GM19328 (cell line): ENCODE measurements at regions not wholly inside any gene's neighbourhood (a gene's known extent, or its start where the extent isn't known, plus 50 kb on each side); places are given as distances from the start of the nearest gene placed in this dataset.

ENCODE experiments used
- ATAC-seq: cut with Tn5 transposase; IDR thresholded peaks from one replicate; pipeline ENCODE4 v1.9.1; 2021; ENCODE audit warnings: mild to moderate bottlenecking, moderate library complexity; ENCODE audit not compliant: unreplicated experiment

DNA sequence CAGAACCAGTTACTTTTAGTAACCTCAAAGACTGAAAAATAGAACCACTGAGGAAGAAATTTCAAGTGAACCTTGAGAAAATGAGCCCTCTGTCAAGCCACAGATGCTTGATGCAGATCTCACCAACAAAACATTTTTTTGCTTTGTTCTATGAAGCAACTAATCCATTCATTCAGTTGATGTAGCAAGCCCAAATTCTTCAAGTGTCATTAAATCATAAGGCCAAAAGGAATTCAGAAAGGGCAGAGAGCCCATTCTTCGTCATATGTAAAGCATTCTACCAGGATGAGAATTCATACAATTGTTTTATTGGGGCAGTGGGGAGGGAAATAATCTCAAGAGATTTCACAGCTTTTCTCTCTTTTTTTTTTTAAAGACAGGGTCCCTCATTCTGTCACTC is 218.0 kb upstream of the RGS6 start:
- ATAC-seq: no peak

DNA sequence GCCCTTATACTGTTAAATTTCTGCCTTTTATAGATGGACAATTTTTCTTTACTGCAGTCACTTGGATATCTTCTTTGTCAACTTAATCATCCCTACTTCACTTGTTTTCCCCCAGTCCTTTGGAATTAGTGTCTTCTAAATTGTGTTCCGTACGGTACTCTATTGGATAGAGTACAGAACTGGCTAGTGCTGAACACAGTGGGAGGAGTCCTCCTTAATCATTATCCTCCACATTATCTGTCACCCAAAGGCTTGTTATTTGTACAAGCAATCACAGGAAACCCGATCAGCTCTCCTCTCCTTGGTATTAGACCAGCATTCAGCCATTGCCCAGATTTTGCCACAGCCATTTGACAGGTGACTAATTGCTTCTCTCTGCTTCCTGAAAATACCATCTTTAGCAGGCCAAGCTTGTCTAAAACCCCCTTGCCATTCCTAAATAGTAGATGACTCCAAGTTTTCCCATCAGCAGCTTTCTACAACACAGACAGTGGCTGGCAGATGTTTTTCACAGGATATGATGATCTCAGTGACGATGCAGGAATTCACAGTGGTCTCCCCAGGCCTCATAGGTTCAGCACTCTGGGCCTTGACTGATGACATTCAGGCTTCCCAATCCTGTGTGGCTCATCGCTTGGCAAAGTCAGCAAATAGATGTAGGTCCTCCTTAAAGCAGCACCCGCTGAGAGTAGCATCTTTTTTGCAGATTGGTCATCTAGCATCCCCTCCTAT is 216.0 kb upstream of the RGS6 start:
- no peak for ATAC-seq

DNA sequence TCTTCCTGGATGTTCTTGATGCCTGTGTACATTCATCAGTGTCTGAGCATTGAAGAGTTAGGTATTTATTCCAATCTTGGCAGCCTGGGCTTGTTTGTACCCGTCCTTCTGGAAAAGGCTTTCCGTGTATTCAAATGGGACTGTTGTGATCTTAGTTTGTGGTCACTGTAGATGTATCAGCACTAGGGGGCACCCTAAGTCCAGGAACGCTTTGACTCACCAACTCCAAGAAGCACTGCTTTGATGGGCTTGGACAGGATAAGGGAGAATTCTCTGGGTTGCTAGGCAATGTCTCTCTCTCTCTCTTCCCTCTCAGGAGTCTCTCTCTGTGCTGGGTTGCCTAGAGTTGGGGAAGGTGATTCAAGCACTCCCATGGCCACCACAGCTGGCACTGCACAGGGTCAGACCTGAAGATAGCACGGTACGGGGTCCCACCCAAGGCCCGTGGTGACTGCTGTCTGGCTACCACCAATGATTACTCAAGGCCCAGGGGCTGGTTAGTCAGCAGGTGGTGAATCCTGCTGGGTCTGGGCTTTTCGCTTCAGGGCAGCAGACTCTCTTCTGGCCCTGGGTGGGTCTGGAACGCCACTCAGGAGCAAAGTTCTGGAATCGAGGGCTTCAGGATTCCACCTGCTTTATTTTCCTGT is 211.1 kb upstream of the RGS6 start:
- ATAC-seq: no peak

DNA sequence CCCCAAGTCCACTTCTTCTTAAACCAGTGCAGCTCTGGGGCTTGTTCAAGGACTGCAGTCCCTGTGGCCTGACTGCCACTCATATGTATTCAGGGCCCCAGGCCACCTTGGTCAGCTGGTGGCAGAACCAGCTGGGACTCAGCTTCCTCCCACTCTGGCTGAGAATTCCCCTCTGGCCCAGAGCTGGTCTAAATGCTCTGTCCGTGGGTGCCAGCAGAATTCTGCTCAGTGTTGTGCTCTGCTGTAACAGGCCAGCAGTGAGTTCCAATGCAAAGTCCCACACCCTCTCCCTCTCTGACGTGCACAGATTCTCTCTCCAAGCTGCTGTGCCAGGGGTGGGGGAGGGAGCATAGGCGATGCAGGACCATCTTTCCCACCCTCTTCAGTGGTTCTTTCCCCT is 210.4 kb upstream of the RGS6 start:
- no peak for ATAC-seq

DNA sequence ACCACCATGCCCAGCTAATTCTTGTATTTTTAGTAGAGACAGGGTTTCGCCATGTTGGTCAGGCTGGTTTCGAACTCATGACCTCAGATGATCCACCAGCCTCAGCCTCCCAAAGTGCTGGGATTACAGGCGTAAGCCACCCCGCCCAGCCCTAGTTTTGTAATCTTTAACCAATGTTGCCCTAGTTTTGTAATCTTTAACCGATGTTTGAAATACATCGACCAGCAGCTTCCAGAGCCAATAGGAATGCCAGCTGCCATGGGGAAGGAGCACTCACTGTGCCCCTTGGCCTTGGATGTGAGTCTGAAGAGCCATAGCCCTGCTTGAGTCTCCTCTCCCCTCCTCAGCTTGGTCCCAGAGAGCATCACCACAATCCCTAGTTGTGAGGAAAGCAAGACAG is 209.3 kb upstream of the RGS6 start:
- no peak for ATAC-seq

DNA sequence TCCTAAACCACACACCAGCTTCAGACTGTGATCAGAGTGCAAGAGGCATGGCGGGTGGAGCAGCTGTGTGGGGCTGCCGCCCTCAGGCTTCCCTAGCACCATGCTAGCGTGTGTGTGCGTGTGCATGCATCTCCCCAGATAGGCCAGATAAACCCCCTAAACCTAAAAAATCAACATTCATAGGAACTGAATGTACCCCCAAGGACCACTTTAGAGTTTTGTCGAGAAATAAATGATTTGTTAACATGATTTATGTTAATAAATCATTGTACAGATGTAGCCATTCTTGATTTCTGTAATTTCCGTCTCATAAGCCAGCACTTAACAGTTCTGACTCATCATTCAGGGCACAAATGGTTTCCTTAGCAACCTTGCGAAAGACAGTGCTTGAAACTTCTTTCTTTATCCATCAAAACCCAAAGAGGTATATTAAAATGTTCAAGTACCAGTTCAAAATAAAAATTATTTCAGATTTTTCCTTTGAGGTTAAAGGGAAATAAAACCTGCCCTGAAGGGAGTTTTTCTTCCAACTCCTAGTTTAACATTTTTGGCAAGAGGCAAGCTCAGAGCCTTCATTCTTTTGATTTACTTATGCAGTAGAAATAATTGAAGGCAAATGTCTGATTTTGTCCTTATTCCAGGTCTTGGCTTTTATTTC is 206.2 kb upstream of the RGS6 start:
- no peak for ATAC-seq

DNA sequence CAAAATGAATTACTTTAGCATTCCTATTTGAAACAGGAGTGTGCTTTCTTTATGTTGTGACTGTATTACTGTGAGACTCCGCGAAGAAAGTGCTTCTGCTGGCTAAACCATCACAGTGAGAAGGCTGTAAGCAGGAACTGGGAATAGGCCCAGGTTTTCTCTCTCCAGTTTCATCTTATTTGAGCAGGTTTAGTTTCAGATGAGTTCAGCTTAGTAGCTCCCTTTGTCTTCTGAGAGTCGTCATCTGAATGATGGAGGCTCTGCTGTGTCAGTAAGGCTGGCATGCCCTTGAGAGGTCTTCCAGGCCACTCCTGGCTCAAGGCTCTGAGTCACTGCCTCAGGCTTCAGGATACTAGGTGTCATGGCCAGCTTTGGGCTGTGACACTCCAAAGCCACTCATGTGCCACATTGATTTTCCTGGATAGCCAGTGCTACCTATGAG is 205.6 kb upstream of the RGS6 start:
- ATAC-seq: no peak

DNA sequence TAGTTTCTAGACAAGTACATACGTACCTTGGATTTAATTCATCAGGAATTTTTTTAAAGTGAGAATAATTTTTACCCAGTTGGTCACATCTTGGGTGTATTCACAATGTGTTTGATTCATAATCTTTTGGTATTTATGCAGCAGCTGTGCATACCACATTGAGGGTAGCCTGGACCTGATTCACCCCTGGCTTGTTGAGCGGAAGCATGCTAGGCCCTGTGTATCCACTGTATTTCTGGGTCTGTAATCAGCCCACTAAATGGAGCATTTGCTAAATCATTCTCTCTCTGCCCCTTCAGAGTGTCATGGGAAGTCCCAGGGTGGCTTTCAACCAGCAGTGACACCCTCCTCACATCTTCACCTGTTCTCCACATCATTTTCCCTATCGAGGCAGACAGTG is 203.8 kb upstream of the RGS6 start:
- ATAC-seq: no peak

DNA sequence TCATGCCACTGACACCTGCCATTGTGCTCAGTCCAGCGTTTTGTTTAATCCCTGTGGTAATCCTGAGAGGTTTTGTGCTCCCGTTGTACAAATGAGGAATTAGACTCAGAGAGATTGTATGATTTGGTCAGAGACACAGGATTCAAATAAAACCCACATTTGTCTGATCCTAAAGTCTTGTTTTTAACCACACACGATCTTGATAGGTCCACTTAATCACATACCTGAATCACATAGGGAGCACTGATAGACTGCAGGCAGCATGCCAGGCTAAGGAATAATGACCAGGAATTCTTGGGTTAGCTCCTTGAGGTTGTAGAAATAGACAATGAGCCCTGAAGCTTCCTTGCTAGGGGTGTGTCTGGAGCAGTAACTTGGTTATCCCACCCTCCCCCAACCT is 202.6 kb upstream of the RGS6 start:
- no peak for ATAC-seq

DNA sequence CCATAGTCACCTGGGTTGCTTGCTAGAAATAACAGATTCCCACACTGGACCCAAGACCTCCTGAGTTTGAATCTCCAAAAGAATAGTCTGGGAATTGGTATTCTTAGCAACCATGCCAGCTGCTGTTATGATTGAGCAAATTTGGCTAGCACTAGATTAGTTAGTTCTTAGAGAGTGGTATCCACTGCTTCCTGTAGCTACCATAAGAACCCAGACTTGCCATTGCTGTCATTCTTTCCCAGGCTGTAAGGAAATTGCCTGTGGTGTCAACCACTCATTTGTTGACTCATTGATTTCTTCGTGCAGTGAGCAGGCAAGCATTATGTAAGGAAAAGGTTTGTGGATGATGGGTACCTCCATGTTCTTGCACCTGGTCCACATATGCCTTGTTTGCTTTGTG is 201.8 kb upstream of the RGS6 start:
- no peak for ATAC-seq

DNA sequence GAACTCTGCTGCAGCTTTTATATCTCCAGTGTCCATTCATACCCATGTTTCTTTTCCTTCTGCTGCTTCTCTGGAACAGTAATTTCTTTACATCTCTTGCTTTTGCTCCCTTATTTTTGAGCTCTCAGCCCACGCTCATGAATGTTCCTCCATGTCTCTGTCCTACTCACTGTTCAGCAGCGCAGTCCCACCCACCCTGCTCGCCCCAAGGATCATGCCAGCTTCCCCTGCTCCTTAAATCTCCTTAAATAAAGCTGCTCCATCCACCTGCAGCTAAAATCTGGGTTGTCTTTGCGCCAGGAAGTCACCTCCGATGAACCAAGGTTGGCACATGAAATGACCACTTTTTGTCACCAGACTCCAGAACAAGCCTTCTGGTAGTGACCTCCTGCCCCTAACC is 201.1 kb upstream of the RGS6 start:
- no peak for ATAC-seq

DNA sequence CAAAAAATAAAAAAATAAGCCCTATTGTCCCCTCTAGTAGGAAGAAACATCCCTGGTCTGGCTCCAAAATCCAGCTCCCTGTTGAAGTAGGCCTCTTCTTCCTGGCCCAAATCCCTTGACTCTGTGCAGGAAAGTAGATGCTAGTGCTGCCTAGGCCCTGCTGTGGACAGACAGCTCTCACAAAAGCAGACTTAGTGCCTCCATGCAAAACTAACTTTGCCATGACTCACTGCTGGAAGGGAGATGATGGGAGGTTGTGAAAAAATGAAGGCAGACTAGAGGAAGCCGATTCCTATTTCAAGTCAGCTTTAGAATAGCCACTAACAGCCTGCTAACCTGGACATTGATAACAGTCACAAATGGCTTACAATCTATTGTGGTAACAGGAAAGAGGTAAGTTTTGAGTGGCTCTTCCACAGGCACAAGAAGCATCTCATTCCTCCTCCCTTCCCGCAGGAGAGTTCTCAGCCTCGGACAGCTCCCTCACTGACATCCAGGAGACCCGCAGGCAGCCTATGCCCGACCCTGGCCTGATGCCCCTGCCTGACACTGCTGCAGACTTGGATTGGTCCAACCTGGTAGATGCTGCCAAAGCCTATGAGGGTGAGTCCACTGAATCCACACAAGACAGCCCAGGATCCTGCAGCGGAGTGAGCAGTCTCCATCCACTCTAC is 198.9 kb upstream of the RGS6 start:
- ATAC-seq: no peak

DNA sequence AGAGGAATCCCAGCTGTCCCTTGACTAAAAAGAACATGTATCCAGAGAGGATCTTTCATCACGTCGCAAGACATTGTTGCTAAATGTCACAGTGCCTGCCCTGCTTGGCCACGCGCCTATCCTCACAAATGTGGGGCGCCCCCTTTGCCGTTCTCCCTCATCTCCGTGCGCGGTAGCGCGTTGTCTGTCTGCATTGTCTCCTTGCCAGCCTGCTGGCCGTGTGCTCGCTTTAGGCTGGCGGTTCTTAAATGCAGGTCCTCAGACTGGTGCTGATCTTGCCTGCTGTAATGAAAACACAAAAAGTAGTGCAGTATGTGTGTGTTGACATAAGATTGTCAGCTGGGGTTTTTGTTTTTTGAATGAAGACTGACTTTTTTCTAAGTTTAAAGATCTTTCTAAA is 198.2 kb upstream of the RGS6 start:
- ATAC-seq: no peak

DNA sequence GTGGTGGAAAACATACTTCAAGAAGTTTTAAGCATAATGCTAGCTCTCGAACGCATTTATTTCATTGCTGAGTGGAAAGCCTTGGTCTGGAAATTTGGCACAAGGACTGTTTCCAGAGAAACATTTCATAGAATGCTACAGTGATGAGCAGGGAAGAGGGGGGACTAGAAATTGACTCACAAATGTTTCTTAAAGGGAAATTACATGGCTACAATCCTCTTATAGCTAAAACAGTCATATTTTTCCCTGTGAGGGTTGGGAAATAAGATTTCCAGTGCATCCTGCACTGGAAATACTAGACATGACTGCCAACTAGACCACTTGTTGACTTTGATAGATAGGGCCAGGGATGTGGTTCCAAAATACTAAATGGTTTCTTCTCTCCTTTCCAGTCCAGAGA is 197.3 kb upstream of the RGS6 start:
- ATAC-seq: no peak

DNA sequence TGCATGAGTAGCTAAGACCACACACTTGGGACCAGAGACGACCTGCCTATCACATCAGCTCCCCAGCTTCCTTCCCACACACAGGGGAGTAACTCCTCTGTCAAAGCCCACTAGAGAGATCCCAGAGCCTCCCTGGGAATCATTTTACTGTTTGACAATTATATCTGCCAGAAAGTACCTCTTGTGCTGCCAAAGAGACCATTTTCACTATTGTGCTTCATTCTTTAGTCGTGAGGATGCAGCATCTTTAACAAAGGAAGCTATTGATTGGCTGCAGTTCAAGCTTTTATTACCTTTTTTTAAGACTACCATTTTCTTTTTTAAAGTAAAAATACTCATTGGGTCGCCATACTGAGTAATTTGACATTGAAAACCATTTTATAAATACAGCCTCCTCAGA is 194.5 kb upstream of the RGS6 start:
- ATAC-seq: no peak

DNA sequence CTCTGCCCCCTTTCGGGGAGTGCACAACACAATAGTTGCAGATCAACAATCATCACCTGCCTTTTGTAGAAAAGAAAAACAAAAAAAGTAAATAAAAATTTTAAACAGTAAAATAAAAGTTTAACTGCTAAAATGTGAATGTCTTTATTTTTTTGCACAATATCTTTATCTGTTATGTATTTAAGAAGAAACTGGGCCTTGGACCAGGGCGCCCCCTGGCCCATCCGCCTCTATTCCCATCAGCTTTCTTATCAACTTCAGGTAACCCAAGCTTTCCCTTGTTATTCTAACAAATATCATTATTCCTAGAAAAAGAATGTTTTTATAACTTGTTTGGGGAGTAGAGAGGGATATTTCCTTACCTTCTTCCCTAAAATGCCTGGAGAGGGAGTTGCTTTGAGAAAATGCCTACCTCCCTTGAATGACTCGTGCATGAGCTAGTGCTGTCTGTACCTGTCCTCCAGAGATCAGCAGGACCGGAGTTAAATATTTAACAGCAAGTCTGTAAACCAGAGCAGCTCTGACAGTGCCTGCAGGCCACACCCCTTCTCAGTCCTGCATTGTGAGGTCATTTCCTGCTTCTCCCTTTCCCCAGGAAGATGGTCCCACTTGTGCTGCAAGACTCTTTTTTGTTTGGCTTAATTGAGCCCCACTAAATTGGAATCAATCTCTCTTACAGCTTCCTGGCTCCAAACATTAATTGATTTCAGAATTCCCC is 192.8 kb upstream of the RGS6 start:
- ATAC-seq: no peak

DNA sequence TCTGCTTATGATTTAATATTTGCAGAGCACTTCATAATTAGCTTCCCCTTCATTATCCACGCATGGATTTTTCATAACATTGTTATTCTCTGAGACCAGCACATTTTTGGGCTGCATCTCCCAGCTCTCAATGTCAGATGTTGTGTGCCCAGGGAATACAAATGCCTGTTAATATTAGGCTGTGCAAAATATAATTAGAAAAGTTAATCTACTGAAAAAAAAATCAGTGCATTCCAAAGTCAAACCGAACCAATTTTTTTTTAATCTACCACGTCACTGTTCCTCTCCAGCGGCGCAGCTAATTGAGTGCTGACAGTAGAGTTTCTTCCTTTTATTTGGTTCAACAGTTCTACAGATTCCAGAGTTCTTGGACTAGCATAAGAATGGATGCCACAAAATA is 191.0 kb upstream of the RGS6 start:
- no peak for ATAC-seq

DNA sequence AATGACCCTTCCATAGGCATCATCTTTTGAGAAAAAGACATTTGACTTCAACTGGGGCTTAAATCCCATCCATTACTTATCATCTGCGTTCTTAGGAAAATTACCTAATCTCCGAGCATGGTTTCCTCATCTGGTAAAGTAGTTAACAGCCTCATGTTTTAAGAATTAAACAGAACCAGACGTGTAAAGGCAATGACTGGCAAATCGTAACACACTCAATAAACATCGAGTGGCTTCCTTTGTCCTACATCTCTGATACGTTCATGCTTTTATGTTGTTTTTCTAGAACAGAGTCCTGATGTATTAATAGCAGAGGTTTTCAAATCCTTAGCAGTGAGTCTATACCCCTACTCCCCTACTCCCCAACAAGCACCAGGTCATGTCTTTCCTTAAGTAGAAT is 189.7 kb upstream of the RGS6 start:
- ATAC-seq: no peak

DNA sequence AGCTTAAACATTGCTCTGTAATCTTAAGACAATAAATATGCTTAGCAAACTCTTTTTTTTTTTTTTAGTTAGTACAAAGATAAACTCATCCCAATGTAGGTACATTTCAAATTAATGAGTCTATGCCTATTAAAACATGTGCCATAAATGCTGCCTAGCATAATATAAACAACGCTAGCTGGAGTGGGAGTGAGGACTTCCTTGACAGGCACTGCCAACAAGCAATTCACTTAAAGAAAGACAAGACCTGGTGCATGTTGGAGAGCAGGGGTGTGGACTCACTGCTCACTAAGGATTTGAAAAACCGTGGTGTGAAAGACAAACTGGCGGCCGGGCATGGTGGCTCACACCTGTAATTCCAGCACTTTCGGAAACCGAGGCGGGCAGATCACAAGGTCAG is 187.2 kb upstream of the RGS6 start:
- no peak for ATAC-seq

DNA sequence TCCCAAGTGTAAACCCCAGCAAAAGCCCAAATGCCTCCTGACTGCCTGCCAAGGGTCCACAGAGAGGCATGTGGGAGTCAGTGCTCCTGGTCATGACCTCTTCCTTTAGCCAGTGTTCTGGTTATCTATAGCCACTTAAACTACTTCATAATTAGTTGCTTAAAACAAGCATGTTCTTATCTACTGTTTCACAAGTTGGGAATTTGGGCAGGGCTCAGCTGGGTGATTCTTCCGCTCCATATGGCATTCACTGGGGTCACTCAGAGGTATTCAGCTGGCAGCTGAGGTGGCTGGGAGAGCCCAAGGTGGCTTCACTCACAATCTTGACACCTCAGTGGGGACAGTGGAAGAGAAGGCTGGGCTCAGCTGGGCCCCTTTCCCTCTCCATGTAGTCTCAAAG is 184.0 kb upstream of the RGS6 start:
- no peak for ATAC-seq

DNA sequence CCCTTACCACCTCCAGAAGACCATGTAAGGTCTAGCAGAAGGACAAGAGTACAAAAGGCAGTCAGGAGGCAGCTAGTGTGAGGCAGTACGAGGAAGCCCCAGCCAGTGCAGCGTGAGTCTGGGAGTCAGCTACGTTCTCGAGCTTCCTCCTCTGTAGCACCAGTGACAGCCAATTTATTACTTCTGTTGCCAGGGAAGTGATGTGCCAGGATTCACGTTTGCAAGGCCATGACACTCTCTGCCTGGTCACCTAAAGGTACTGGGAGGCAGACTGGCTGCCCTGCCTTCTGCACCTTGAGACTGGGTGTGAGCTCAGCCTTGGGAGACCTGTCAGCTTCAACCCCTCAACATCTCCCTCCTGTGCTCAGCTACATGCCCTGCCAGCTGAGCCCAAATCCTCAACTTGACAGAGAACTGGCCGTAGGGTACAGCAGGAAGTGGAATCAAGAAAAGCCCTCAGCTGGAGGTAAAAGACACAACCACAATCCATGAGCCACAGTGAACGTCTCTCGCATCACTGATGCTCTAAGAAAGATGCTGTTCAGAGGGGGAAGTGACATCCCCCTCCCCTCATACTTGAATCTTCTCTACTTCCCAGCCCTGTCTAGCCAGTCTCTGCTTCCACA is 182.5 kb upstream of the RGS6 start:
- no peak for ATAC-seq
